Stomach (tissue), 4 donors: ENCODE measurements at regions not wholly inside any gene's neighbourhood (a gene's known extent, or its start where the extent isn't known, plus 50 kb on each side); places are given as distances from the start of the nearest gene placed in this dataset.

Source experiments
- EP300 ChIP-seq: sonication (generic); formaldehyde crosslinking; IDR thresholded peaks from one replicate; pipeline ENCODE4 v1.6.1; 2017; ENCODE audit warnings: antibody characterized with exemption
- POLR2A ChIP-seq, 4 donors: fragments of 450-650 bp; IDR thresholded peaks; one replicate each; pipeline ENCODE4 v1.6.1; 2016; ENCODE audit warnings: antibody characterized with exemption in 4 of 4, control low read depth in 2 of 4, mild to moderate bottlenecking in 1 of 4, moderate library complexity in 1 of 4
- POLR2AphosphoS5 ChIP-seq, 3 donors: sonication (generic); formaldehyde crosslinking; IDR thresholded peaks; one replicate each; pipeline ENCODE4 v1.6.1; 2016; ENCODE audit warnings: antibody characterized with exemption in 3 of 3
- TF ChIP-seq, protein P1 (sequence below), 7 experiments: fragments of 450-650 bp in 4 of 7; fragments of 200-600 bp in 3 of 7; sonication (generic) in 3 of 7; IDR thresholded peaks; one replicate each; pipeline ENCODE4 v1.5.1; 2016 to 2019; ENCODE audit warnings: antibody characterized with exemption in 7 of 7, control low read depth in 2 of 7, mild to moderate bottlenecking in 1 of 7

DNA sequence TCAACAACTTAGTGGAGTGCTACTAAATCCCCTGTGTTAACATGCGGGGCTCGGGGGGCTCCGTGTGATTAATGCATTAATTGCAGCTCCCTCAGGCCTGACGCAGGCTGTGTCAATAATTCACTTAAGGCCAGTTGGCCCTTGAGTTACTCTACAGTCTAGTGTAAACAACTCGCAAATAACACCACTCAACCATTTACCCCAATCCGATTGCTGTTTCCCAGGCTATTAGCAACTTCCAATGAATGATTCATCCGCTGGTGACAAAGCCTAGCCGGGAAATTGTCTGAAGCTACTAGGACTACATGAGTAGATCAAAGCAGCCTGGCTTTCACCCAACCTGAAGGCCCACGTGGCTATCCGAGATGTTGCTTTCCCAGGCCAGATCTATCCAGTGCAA, 121.3 kb upstream of the SOX14 start:
- TF ChIP-seq, protein P1, sequence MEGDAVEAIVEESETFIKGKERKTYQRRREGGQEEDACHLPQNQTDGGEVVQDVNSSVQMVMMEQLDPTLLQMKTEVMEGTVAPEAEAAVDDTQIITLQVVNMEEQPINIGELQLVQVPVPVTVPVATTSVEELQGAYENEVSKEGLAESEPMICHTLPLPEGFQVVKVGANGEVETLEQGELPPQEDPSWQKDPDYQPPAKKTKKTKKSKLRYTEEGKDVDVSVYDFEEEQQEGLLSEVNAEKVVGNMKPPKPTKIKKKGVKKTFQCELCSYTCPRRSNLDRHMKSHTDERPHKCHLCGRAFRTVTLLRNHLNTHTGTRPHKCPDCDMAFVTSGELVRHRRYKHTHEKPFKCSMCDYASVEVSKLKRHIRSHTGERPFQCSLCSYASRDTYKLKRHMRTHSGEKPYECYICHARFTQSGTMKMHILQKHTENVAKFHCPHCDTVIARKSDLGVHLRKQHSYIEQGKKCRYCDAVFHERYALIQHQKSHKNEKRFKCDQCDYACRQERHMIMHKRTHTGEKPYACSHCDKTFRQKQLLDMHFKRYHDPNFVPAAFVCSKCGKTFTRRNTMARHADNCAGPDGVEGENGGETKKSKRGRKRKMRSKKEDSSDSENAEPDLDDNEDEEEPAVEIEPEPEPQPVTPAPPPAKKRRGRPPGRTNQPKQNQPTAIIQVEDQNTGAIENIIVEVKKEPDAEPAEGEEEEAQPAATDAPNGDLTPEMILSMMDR (IDR thresholded peaks at IDR 0.05): no peak
- TF ChIP-seq POLR2AphosphoS5 (IDR thresholded peaks at IDR 0.05) (no peak), POLR2A (IDR thresholded peaks at IDR 0.05) (no peak), EP300 (no peak)
